SK-N-SH treated with all-trans-retinoic acid at 6 μM for 48 hours (cell line): ENCODE measurements at regions not wholly inside any gene's neighbourhood (a gene's known extent, or its start where the extent isn't known, plus 50 kb on each side); places are given as distances from the start of the nearest gene placed in this dataset.
A peak's percentile ranks its signal among the peaks of the same experiment; 100 is the strongest.

ENCODE experiments used
- ATAC-seq: fragments of 200-7000 bp; cut with Tn5 transposase; 3 replicates; pipeline ENCODE4 v1.9.1; 2020; ENCODE audit warnings: mild to moderate bottlenecking, moderate library complexity
- ARNTL ChIP-seq: fragments of 450-650 bp; formaldehyde crosslinking; IDR thresholded peaks from 2 replicates; pipeline ENCODE4 v1.5.0; 2020; ENCODE audit warnings: low read depth, mild to moderate bottlenecking, moderate library complexity, borderline replicate concordance
- CSDC2 ChIP-seq: fragments of 250-450 bp; sonication (Bioruptor Pico); IDR thresholded peaks from 2 replicates; pipeline ENCODE4 v1.5.0; 2020; ENCODE audit warnings: mild to moderate bottlenecking, moderate library complexity
- CSRNP3 ChIP-seq: fragments of 250-450 bp; sonication (Bioruptor Pico); IDR thresholded peaks from 2 replicates; pipeline ENCODE4 v1.5.1; 2021; ENCODE audit warnings: mild to moderate bottlenecking, moderate library complexity
- ESRRG ChIP-seq: fragments of 250-450 bp; sonication (Bioruptor Pico); IDR thresholded peaks from 2 replicates; pipeline ENCODE4 v1.6.1; 2021; ENCODE audit warnings: mild to moderate bottlenecking
- GLIS3 ChIP-seq: fragments of 250-450 bp; sonication (Bioruptor Pico); IDR thresholded peaks from 2 replicates; pipeline ENCODE4 v1.5.0; 2020; ENCODE audit warnings: mild to moderate bottlenecking, moderate library complexity
- ISL1 ChIP-seq: fragments of 250-450 bp; sonication (Bioruptor Pico); IDR thresholded peaks from 2 replicates; pipeline ENCODE4 v2.1.2; 2022; ENCODE audit warnings: mild to moderate bottlenecking, moderate library complexity
- OSR1 ChIP-seq: fragments of 250-450 bp; sonication (Bioruptor Pico); IDR thresholded peaks from 2 replicates; pipeline ENCODE4 v1.8.0; 2022; ENCODE audit warnings: moderate library complexity, mild to moderate bottlenecking, inconsistent platforms
- PATZ1 ChIP-seq: fragments of 250-450 bp; sonication (Bioruptor Pico); IDR thresholded peaks from 2 replicates; pipeline ENCODE4 v1.8.0; 2020; ENCODE audit warnings: mild to moderate bottlenecking, moderate library complexity, borderline replicate concordance
- POU6F1 ChIP-seq: fragments of 250-450 bp; sonication (Bioruptor Pico); IDR thresholded peaks from 2 replicates; pipeline ENCODE4 v1.8.0; 2021; ENCODE audit warnings: low read depth, mild to moderate bottlenecking, moderate library complexity, borderline replicate concordance
- PPARA ChIP-seq: fragments of 250-450 bp; sonication (Bioruptor Pico); IDR thresholded peaks from 2 replicates; pipeline ENCODE4 v1.5.0; 2020; ENCODE audit warnings: mild to moderate bottlenecking, borderline replicate concordance
- RARB ChIP-seq: fragments of 250-450 bp; sonication (Bioruptor Pico); IDR thresholded peaks from 2 replicates; pipeline ENCODE4 v1.8.0; 2021; ENCODE audit warnings: mild to moderate bottlenecking, moderate library complexity
- SNAI2 ChIP-seq: fragments of 250-450 bp; sonication (Bioruptor Pico); IDR thresholded peaks from 2 replicates; pipeline ENCODE4 v1.5.0; 2020; ENCODE audit warnings: mild to moderate bottlenecking, moderate library complexity
- TCF4 ChIP-seq: fragments of 250-450 bp; sonication (Bioruptor Pico); IDR thresholded peaks from 2 replicates; pipeline ENCODE4 v1.8.0; 2021; ENCODE audit warnings: mild to moderate bottlenecking, moderate library complexity, borderline replicate concordance
- TOX ChIP-seq: fragments of 250-450 bp; sonication (Bioruptor Pico); IDR thresholded peaks from 2 replicates; pipeline ENCODE4 v1.8.0; 2021; ENCODE audit warnings: mild to moderate bottlenecking, moderate library complexity, borderline replicate concordance
- TSHZ2 ChIP-seq: fragments of 250-450 bp; sonication (Bioruptor Pico); IDR thresholded peaks from 2 replicates; pipeline ENCODE4 v1.5.0; 2020; ENCODE audit warnings: mild to moderate bottlenecking, moderate library complexity
- ZC3H10 ChIP-seq: fragments of 250-450 bp; sonication (Bioruptor Pico); IDR thresholded peaks from 2 replicates; pipeline ENCODE4 v1.5.1; 2021; ENCODE audit warnings: mild to moderate bottlenecking, moderate library complexity
- ZFP3 ChIP-seq: fragments of 250-450 bp; sonication (Bioruptor Pico); IDR thresholded peaks from 2 replicates; pipeline ENCODE4 v1.5.0; 2020; ENCODE audit warnings: mild to moderate bottlenecking, moderate library complexity
- ZFP30 ChIP-seq: fragments of 450-650 bp; formaldehyde crosslinking; IDR thresholded peaks from 2 replicates; pipeline ENCODE4 v1.5.0; 2022; ENCODE audit warnings: mild to moderate bottlenecking, moderate library complexity
- ZNF565 ChIP-seq: fragments of 450-650 bp; formaldehyde crosslinking; conservative IDR thresholded peaks from 2 replicates; pipeline ENCODE4 v1.5.0; 2020; ENCODE audit warnings: low read depth, mild to moderate bottlenecking, moderate library complexity
- ZNF70 ChIP-seq: fragments of 450-650 bp; formaldehyde crosslinking; IDR thresholded peaks from 2 replicates; pipeline ENCODE4 v1.5.0; 2020; ENCODE audit warnings: mild to moderate bottlenecking, moderate library complexity
- ZNF8 ChIP-seq: fragments of 450-650 bp; formaldehyde crosslinking; IDR thresholded peaks from 2 replicates; pipeline ENCODE4 v1.5.0; 2020; ENCODE audit warnings: mild to moderate bottlenecking, moderate library complexity

- TF ChIP-seq GLIS3: no peak
- no peak for TF ChIP-seq CSRNP3 (CRISPR knock-in tag)
- TF ChIP-seq ARNTL: no peak
- TF ChIP-seq ZNF565: no peak
- TF ChIP-seq RARB (CRISPR knock-in tag): no peak
- TF ChIP-seq TCF4 (CRISPR knock-in tag): no peak
- no peak for TF ChIP-seq ZNF8 (CRISPR knock-in tag)
- peak; percentile 52 for ATAC-seq
Observed at GRCh38 chr6:21496196-21496595, 97.4 kb upstream of the SOX4 start.

- peak; percentile 82 for ATAC-seq
Observed at GRCh38 chr6:21496706-21497105, 96.8 kb upstream of the SOX4 start.

GRCh38 chr6:21500314-21501020, 93.1 kb upstream of the SOX4 start:
- TF ChIP-seq ZC3H10: no peak
- TF ChIP-seq OSR1 (CRISPR knock-in tag): no peak
- no peak for TF ChIP-seq SNAI2 (CRISPR knock-in tag)
- no peak for ATAC-seq

More at GRCh38 chr6:21496706-21497105, 96.8 kb upstream of the SOX4 start:
- TF ChIP-seq ESRRG (CRISPR knock-in tag) (no peak), TCF4 (CRISPR knock-in tag) (peak; percentile 81), ZNF565 (no peak), OSR1 (CRISPR knock-in tag) (no peak), ZFP30 (CRISPR knock-in tag) (no peak), TSHZ2 (no peak), ARNTL (no peak), SNAI2 (CRISPR knock-in tag) (no peak), TOX (CRISPR knock-in tag) (no peak), PPARA (CRISPR knock-in tag) (no peak), ISL1 (CRISPR knock-in tag) (0 out of 2 replicates have a peak, but pooled peaks have one; percentile 22)

GRCh38 chr6:21501021-21501354, 92.6 kb upstream of the SOX4 start:
- TF ChIP-seq ZNF70 (CRISPR knock-in tag) (no peak), POU6F1 (no peak), TOX (CRISPR knock-in tag) (no peak), GLIS3 (no peak), CSDC2 (CRISPR knock-in tag) (no peak), ZFP3 (CRISPR knock-in tag) (no peak), PATZ1 (CRISPR knock-in tag) (no peak), ZNF8 (CRISPR knock-in tag) (no peak), ESRRG (CRISPR knock-in tag) (no peak), ISL1 (CRISPR knock-in tag) (no peak), ZC3H10 (no peak), ZFP30 (CRISPR knock-in tag) (no peak), ZNF565 (no peak), TSHZ2 (no peak), OSR1 (CRISPR knock-in tag) (no peak)
- TF ChIP-seq, all 23 proteins: peak for 0
- ATAC-seq: no peak
